PC-9 (cell line): ENCODE measurements at regions not wholly inside any gene's neighbourhood (a gene's known extent, or its start where the extent isn't known, plus 50 kb on each side); places are given as distances from the start of the nearest gene placed in this dataset.

ENCODE experiments used
- BruUV-seq: library from RNA; stranded (reverse); fragments of 400-500 nt; replicated peaks from 2 replicates; lab custom pipeline; 2021; lab: Mats Ljungman, UMichigan
- CTCF ChIA-PET: fragments of 300-600 bp; sonication (Branson Sonifier 250); formaldehyde crosslinking; loops from one replicate; lab custom pipeline; 2022; ENCODE audit warnings: antibody characterized with exemption; lab: Charles Lee
- POLR2A ChIA-PET: fragments of 300-600 bp; sonication (Branson Sonifier 250); formaldehyde crosslinking; loops from one replicate; lab custom pipeline; 2022; ENCODE audit warnings: antibody characterized with exemption; ENCODE audit not compliant: unreplicated experiment; lab: Charles Lee
- DNase-seq, 2 experiments: peaks; one replicate each; pipeline versions ENCODE4 v3.0.0 to v3.0.0-alpha.2; 2015 to 2022; ENCODE audit warnings: mixed read lengths in 1 of 2
- H2AFZ ChIP-seq: fragments of 200-600 bp; sonication (generic); 2 replicates; pipeline ENCODE4 v1.8.1; 2017; ENCODE audit warnings: antibody characterized with exemption
- H3F3A ChIP-seq: fragments of 200-600 bp; sonication (generic); 2 replicates; pipeline ENCODE4 v1.8.1; 2017; ENCODE audit warnings: antibody characterized with exemption, mild to moderate bottlenecking, low read depth; ENCODE audit not compliant: insufficient read depth
- H3K27ac ChIP-seq: fragments of 200-600 bp; sonication (generic); 2 replicates; pipeline ENCODE4 v1.6.1; 2016; ENCODE audit warnings: mixed run types
- H3K27me3 ChIP-seq: fragments of 200-600 bp; sonication (generic); 2 replicates; pipeline ENCODE4 v1.6.1; 2016; ENCODE audit warnings: low read depth, mixed run types; ENCODE audit not compliant: insufficient read depth
- H3K36me3 ChIP-seq: fragments of 200-600 bp; sonication (generic); 2 replicates; pipeline ENCODE4 v1.6.1; 2016; ENCODE audit warnings: low read depth, mixed run types
- H3K4me1 ChIP-seq: fragments of 200-600 bp; sonication (generic); replicated peaks from 2 replicates; pipeline ENCODE4 v1.6.1; 2016; ENCODE audit warnings: mixed run types; ENCODE audit not compliant: insufficient read depth
- H3K4me2 ChIP-seq: fragments of 200-600 bp; sonication (generic); 2 replicates; pipeline ENCODE4 v1.6.1; 2017; ENCODE audit warnings: mixed run types
- H3K4me3 ChIP-seq: fragments of 200-600 bp; sonication (generic); 2 replicates; pipeline ENCODE4 v1.6.1; 2016; ENCODE audit warnings: mixed run types
- H3K79me2 ChIP-seq: fragments of 200-600 bp; sonication (generic); 2 replicates; pipeline ENCODE4 v1.6.1; 2017; ENCODE audit warnings: low read depth, mixed run types
- H3K9me2 ChIP-seq: fragments of 200-600 bp; sonication (generic); 2 replicates; pipeline ENCODE4 v1.8.1; 2017; ENCODE audit warnings: mild to moderate bottlenecking; ENCODE audit not compliant: insufficient read depth
- H3K9me3 ChIP-seq: fragments of 200-600 bp; sonication (generic); 2 replicates; pipeline ENCODE4 v1.8.1; 2016; ENCODE audit warnings: low read depth; ENCODE audit not compliant: insufficient read depth
- H4K20me1 ChIP-seq: fragments of 200-600 bp; sonication (generic); 2 replicates; pipeline ENCODE4 v1.8.1; 2017; ENCODE audit not compliant: insufficient read depth
- CTCF ChIP-seq: fragments of 200-600 bp; sonication (generic); conservative IDR thresholded peaks from 2 replicates; pipeline ENCODE4 v1.6.1; 2017; ENCODE audit warnings: mixed run types, antibody characterized with exemption, mild to moderate bottlenecking, moderate library complexity
- EZH2 ChIP-seq: fragments of 200-600 bp; sonication (generic); IDR thresholded peaks from 2 replicates; pipeline ENCODE4 v1.8.0; 2017; ENCODE audit warnings: antibody characterized with exemption, low read depth
- intact Hi-C: fragments of 100-400 bp; cut with micrococcal nuclease; formaldehyde crosslinking; loops from one replicate; pipeline ENCODE4 v1.10.0; 2022; ENCODE audit not compliant: unreplicated experiment

DNA sequence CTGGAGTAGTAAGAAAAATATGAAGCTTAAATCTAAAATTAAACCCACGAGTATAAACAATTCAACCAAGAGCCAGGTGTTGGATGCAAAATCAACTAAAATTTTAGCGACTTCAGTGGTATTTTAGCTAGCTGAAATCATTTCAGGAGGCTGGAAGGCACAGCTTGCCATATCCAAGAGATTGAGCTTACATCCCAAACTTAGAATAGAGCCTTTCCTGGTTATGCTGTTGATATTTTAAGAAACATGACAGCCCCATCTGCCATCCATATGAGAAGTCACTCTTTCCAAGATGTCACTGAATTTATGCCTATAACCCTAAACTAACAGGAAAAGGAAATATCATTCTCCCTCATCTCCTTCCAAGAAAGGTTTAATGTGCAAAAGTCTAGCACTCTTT, 334.0 kb downstream of the KCNA4 start:
- ChIA-PET POLR2A (no interaction called here), CTCF (no interaction called here)
- no TSS peak for BruUV-seq
- no peak overlapping the region for H3K4me2 ChIP-seq
- H3K4me3 ChIP-seq = no peak overlapping the region
- no peaks in the 10 kb centered on the region for H3K36me3 ChIP-seq
- no peaks in the 10 kb centered on the region for H3K9me2 ChIP-seq
- H3K27me3 ChIP-seq = no peaks in the 10 kb centered on the region
- no peaks in the 10 kb centered on the region for H3K79me2 ChIP-seq
- H3K9me3 ChIP-seq = no peaks in the 10 kb centered on the region
- DNase-seq = no peak
- H2AFZ ChIP-seq = no peak overlapping the region
- H3K4me1 ChIP-seq = no peaks in the 10 kb centered on the region
- H3K27ac ChIP-seq = no peak overlapping the region
- intact Hi-C loops = no loop called here
- no peaks in the 10 kb centered on the region for H4K20me1 ChIP-seq
- no peaks in the 10 kb centered on the region for H3F3A ChIP-seq
- no peak for TF ChIP-seq CTCF
- TF ChIP-seq EZH2 = no peak

DNA sequence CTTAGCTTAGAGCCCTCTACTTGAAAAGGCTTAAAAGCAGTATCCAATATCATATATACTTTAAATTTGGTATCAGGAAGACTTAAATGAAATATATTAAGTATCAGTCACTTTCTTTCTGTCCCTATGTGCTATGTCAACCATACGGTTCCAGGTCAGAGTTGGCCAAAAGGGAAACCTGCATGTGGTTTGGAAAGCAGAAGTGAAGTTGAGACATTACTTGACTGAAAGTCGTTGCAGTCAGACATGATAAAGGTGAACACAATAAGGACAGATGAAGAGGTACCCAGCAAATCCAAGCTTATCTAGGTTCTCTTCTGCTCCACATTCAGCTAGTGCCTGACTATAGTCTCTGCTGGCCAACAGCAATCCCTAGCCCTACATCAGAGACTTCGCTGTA, 336.8 kb downstream of the KCNA4 start:
- ChIA-PET CTCF (no interaction called here), POLR2A (no interaction called here)
- Histone ChIP-seq H3K4me2 (0 out of 2 replicates have a peak overlapping the region, but pooled peaks have one; percentile 17), H3K27me3 (no peaks in the 10 kb centered on the region), H3K79me2 (no peaks in the 10 kb centered on the region), H2AFZ (no peak overlapping the region; the same call in 1 of the 2 replicates), H3F3A (no peaks in the 10 kb centered on the region), H4K20me1 (no peaks in the 10 kb centered on the region), H3K36me3 (no peaks in the 10 kb centered on the region), H3K4me1 (no peaks in the 10 kb centered on the region), H3K4me3 (no peak overlapping the region), H3K9me3 (no peaks in the 10 kb centered on the region), H3K9me2 (no peaks in the 10 kb centered on the region), H3K27ac (no peak overlapping the region)
- intact Hi-C loops = no loop called here
- DNase-seq = no peak
- no TSS peak for BruUV-seq
- TF ChIP-seq CTCF = no peak
- no peak for TF ChIP-seq EZH2

DNA sequence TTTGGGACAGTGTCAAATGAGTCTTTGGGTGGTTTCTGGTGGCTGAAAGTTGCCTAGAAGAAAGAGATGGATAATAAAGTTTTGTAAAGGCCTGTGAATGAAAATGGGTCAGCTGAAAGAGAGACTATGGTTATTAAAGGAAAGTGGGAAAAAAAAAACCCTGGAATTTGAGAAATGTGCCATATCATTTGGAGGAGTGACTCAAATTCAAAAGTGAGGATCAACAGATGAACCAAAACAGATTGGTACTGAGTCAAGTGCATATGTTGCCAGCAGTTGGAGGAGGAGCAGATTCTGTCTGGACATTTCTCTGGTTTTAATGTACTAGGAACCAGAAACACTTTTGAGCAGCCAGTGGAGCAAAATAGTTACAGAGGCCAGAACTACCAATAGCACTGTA, 339.8 kb downstream of the KCNA4 start:
- Histone ChIP-seq H2AFZ (no peak overlapping the region), H3K9me2 (no peaks in the 10 kb centered on the region), H3K4me3 (no peak overlapping the region), H3K27me3 (no peaks in the 10 kb centered on the region), H3K4me2 (no peak overlapping the region), H3F3A (no peaks in the 10 kb centered on the region), H3K36me3 (no peaks in the 10 kb centered on the region), H3K79me2 (no peaks in the 10 kb centered on the region), H4K20me1 (no peaks in the 10 kb centered on the region), H3K4me1 (no peaks in the 10 kb centered on the region), H3K27ac (no peak overlapping the region), H3K9me3 (no peaks in the 10 kb centered on the region)
- DNase-seq = no peak
- CTCF ChIA-PET = no interaction called here
- intact Hi-C loops = no loop called here
- TF ChIP-seq CTCF = no peak
- no peak for TF ChIP-seq EZH2
- POLR2A ChIA-PET = no interaction called here
- no TSS peak for BruUV-seq
